Neutrophil (primary cell): ENCODE measurements at regions not wholly inside any gene's neighbourhood (a gene's known extent, or its start where the extent isn't known, plus 50 kb on each side); places are given as distances from the start of the nearest gene placed in this dataset.

Source experiments
- H3K27ac ChIP-seq: fragments of 200-600 bp; sonication (generic); 2 replicates; pipeline ENCODE4 v1.5.1; 2016; ENCODE audit warnings: mild to moderate bottlenecking, moderate library complexity
- H3K27me3 ChIP-seq: fragments of 200-600 bp; sonication (generic); 2 replicates; pipeline ENCODE4 v1.6.0; 2016; ENCODE audit warnings: mild to moderate bottlenecking
- H3K36me3 ChIP-seq: fragments of 200-600 bp; sonication (generic); 2 replicates; pipeline ENCODE4 v1.5.1; 2017
- H3K4me1 ChIP-seq, 2 experiments: fragments of 200-600 bp in 1 of 2; sonication (generic) in 1 of 2; 1 replicate in 1 of 2; 2 replicates in 1 of 2; pipeline versions ENCODE4 v1.5.1 to v1.6.1; 2013 to 2016; ENCODE audit warnings: low read depth in 1 of 2, low read length in 1 of 2, mild to moderate bottlenecking in 1 of 2, moderate library complexity in 1 of 2; ENCODE audit not compliant: control insufficient read depth in 1 of 2, insufficient read depth in 1 of 2
- H3K4me3 ChIP-seq, 2 experiments: fragments of 200-600 bp in 1 of 2; sonication (generic) in 1 of 2; 1 replicate in 1 of 2; 2 replicates in 1 of 2; pipeline ENCODE4 v1.5.1; 2013 to 2016; ENCODE audit warnings: low read depth in 1 of 2, low read length in 1 of 2, mild to moderate bottlenecking in 1 of 2, moderate library complexity in 1 of 2
- H3K9me3 ChIP-seq: fragments of 200-600 bp; sonication (generic); 2 replicates; pipeline ENCODE4 v1.5.1; 2016
- CTCF ChIP-seq: fragments of 200-600 bp; sonication (generic); IDR thresholded peaks from 2 replicates; pipeline ENCODE4 v1.5.1; 2016; ENCODE audit warnings: antibody characterized with exemption

GRCh38 chr11:134705858-134706257 is 293.8 kb upstream of the B3GAT1 start:
- no peaks in the 10 kb centered on the region for H3K36me3 ChIP-seq
- no peaks in the 10 kb centered on the region for H3K4me1 ChIP-seq
- no peak overlapping the region for H3K27ac ChIP-seq
- H3K4me3 ChIP-seq: no peak overlapping the region
- H3K27me3 ChIP-seq: no peaks in the 10 kb centered on the region
- no peak for TF ChIP-seq CTCF
- no peaks in the 10 kb centered on the region for H3K9me3 ChIP-seq

GRCh38 chr11:134702827-134703226 is 290.8 kb upstream of the B3GAT1 start:
- Histone ChIP-seq H3K27me3 (no peaks in the 10 kb centered on the region), H3K27ac (no peak overlapping the region), H3K4me3 (no peak overlapping the region), H3K4me1 (no peaks in the 10 kb centered on the region), H3K36me3 (no peaks in the 10 kb centered on the region), H3K9me3 (no peaks in the 10 kb centered on the region)
- no peak for TF ChIP-seq CTCF

GRCh38 chr11:134701564-134702165 is 289.6 kb upstream of the B3GAT1 start:
- no peak for TF ChIP-seq CTCF

GRCh38 chr11:134700101-134700640 is 288.1 kb upstream of the B3GAT1 start:
- no peak for TF ChIP-seq CTCF
- Histone ChIP-seq H3K9me3 (no peaks in the 10 kb centered on the region), H3K27ac (no peak overlapping the region), H3K27me3 (no peaks in the 10 kb centered on the region), H3K4me3 (no peak overlapping the region), H3K4me1 (no peaks in the 10 kb centered on the region), H3K36me3 (no peaks in the 10 kb centered on the region)

More at GRCh38 chr11:134701564-134702165, 289.6 kb upstream of the B3GAT1 start:
- Histone ChIP-seq H3K4me1 (no peaks in the 10 kb centered on the region), H3K36me3 (no peaks in the 10 kb centered on the region), H3K9me3 (no peaks in the 10 kb centered on the region), H3K27me3 (no peaks in the 10 kb centered on the region), H3K27ac (no peak overlapping the region), H3K4me3 (no peak overlapping the region)

- TF ChIP-seq CTCF: no peak
- no peaks in the 10 kb centered on the region for H3K27me3 ChIP-seq
- H3K27ac ChIP-seq: no peak overlapping the region
- H3K4me3 ChIP-seq: no peak overlapping the region
- no peaks in the 10 kb centered on the region for H3K36me3 ChIP-seq
- H3K4me1 ChIP-seq: no peaks in the 10 kb centered on the region
- no peaks in the 10 kb centered on the region for H3K9me3 ChIP-seq
Measured at GRCh38 chr11:134696455-134696854, 284.4 kb upstream of the B3GAT1 start.
